Activated CD8-positive, alpha-beta memory T cell treated with anti-CD3 and anti-CD28 coated beads for 48 hours (primary cell): ENCODE measurements at regions not wholly inside any gene's neighbourhood (a gene's known extent, or its start where the extent isn't known, plus 50 kb on each side); places are given as distances from the start of the nearest gene placed in this dataset.
"Not testable (repeated sequence)": the region's sequence is repeated elsewhere in the genome, so short reads cannot be mapped to it uniquely, and the experiment has no call there.

Source experiments
- DNase-seq, 3 experiments: peaks; one replicate each; pipeline ENCODE4 v3.0.0-alpha.2; 2020; ENCODE audit warnings: low read depth in 2 of 3, low spot score in 2 of 3

DNA sequence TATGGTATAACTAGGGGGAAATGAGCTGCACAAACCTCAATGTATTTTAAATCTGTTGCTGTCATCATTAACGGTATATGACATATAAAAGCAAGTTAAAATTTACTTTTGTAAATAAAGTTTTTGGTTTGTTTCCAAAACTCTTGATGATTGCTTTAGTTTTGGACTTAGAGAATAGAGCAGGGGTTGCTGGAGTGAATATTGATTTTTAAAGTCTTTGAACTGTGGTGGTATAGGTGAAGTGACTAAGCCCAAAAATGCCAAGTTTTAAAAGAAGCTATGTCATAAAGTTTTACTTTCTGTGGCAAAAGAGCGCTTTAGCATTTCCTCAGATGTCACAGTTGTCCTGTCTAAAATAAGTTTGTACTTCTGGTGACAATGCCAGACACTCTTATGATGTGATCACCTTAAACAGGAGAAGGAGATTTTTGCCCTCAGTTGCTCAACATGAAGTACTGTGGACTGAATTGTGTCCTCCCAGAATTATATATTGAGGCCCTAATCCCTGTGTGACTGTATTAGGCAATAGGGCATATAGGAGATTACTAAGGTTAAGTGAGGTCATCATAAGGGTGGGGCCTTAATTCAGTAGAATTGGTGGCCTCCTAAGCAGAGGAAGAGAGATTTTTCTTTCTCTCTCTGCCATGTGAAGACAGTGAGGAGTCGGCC lies 175.2 kb upstream of the PLGLB1 start:
- not testable (repeated sequence) for DNase-seq

DNA sequence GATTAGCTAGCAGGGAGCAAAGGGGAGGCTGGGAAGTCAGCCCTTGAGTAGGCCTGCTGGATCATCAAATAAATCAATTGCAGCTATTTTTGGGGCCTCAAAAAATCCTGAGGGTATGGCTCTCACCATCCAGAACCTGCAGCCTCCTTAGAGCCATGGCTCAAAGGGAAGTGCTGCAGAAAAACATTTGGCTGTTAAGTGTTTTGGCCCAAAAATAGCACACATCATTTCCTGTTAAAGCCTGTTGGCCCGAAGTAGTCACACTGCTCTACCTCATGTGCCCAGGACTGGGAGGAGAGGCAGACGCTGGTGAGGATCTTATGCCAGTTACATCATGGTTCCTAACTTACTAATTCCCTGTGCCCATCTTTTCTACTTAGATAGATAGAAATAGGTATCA lies 176.8 kb upstream of the PLGLB1 start:
- DNase-seq = not testable (repeated sequence)

DNA sequence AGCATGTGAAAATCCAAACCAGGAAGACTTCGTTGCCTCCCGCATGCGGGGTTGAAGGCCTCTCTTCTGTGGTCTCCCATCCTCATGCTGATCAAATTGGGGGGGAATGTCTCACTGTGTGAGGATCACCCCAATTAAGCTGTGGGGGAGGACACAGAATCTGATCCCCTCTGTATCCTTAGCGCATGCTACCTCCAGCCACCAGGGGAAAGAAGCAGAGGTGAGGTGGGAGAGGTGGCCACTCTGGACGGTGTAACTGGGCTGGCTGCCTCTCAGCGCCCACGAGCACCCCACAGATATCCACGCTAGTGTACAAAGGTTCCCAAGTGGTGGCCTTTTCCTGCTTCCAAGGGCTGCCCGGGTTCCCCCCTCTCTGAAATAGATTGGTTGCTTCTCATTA lies 177.6 kb upstream of the PLGLB1 start:
- not testable (repeated sequence) for DNase-seq

DNA sequence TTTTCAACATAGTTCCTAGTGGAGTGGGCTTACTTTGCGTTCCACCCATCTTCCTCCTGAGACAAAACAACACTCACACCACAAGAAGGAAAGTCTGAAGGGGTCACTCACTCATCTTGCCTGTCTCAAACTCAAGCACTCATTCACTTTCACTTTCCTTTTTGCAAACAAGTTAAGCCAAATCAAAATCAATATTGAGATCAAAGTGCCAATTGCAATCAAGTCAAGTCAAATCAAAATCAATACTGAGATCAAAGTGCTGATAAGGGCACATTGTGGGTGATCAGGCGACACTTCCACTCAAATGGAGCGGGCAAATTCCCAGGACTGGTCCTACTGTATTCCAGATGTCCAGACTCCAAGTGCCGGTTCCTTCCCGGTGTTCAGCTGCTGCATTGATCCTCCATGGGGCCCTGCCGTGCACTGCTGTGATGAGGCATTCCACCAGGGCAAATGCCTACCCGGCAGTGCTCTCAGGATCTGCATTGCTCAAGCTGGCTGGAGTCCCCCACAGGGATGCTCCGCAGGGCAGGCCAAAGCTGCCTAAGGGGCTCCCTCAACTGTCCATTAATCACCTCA lies 183.0 kb upstream of the PLGLB1 start:
- not testable (repeated sequence) for DNase-seq

DNA sequence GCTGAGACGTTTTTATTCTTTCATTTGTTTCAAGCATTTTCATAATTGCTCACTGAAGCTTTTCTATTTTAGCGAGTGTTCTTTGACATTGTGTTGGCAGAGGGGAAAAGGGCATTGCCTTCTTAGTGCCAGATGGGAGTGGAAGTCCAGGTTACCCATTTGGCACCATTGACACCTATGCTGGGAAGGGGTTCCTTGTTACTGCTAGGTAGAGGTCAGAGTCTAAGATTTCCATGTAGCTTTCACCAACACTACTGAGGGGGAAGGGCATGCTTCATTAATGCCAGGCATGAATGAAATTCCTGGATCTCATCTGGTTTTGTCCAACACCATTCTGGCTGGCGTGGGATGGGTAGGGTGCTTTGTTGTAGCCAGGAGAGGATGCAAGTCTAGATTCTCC lies 191.3 kb upstream of the PLGLB1 start:
- DNase-seq = not testable (repeated sequence)

DNA sequence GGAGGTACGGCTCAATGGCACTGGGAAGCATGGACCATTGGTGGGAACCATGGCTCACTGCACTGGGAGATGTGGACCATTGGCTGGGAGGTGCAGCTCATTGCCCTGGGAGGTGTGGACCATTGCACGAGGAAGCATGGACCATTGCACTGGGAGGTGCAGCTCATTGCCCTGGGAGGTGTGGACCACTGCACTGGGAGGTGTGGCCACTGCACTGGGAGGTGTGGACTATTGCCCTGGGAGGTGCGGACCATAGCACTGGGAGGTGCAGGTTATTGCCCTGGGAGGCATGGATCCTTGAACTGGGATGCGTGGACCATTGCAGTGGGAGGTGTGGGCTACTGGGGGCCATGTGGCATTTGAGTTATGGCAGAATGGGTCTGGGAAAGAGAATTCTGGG lies 195.4 kb upstream of the PLGLB1 start:
- DNase-seq = not testable (repeated sequence)

DNA sequence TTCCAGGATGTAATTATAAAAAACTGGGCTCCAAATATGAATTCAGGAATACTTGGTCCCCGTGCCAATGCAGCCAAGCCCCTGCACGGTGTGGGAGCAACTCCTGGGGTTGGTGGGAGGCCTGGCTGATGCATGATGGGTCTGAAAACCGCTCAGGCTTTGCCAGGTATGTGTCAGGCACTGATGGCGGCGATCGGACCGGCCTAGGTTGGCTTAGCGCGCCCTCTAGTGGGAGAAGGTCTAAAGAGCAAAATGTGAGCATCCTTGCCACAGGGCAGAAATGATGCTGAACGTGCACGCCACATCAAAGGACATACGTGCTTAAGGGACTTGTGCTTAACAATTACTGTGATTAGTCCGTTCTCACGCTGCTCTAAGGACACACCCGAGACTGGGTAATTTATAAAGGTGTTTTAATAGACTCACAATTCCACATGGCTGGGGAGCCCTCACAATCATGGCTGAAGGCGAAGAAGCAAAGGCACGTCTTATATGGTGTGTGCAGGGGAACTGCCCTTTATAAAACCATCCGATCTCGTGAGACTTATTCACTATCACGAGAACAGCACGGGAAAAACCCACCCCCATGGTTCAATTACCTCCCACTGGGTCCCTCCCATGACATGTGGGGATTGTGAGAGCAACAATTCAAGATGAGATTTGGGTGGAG lies 196.2 kb upstream of the PLGLB1 start:
- peak in 2 of 3 experiments; percentile 15 to 67 for DNase-seq

DNA sequence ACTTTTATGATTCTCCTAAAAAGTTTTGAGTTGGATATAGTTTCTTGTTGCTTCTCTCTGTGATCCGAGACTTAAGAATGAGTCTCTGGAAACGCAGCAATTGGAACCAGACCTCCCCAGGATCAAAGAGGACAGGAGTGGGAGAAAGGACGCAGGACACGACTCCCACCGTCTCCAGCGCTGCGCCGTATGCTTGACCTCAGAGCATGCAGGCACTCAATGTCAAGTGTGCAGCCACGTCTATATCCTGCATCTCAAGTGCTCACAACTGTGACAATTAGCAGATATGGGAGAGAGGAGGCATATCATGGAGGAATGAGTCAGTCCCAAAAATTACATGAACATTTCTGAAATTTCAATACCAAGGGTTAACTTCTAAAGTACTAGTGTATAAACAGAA lies 199.0 kb upstream of the PLGLB1 start:
- DNase-seq = not testable (repeated sequence)

DNA sequence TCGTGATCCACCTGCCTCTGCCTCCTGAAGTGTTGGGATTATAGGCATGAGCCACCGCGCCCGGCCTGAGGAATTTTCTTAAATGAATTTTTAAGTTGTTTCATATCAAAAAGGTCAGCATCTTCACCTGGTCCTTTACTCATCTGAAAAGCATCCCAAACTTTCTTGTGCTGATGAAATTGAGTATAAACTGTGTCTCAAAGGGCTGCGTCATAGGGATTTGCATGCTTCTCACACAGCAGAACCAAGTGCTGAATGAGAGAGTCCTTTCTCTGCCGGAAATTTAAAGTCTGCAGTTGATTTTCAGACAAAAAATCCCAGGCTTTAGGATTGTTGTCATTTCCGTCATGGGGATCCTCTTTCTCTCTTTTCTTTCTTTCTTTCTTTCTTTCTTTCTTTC lies 200.5 kb upstream of the PLGLB1 start:
- not testable (repeated sequence) for DNase-seq

DNA sequence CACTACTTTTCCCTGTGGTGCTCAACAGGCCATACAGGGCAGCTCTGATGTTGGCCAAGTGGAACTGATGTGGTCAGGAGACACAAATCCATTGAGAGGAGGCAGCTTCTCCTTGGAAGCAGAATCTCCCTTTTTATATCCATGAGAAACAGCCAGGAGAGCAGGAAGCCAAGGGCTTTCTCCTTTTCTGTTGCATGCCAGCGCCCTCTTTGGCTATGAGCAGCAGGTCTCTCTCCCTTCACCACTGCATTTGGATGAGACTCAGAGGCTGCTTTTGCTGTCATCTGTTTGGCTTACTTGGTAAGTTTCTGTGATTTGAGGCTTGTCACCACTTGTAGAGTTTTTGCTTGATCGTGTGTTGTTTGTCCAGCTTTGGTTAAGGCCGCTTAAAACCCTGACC lies 202.2 kb upstream of the PLGLB1 start:
- DNase-seq = not testable (repeated sequence)

DNA sequence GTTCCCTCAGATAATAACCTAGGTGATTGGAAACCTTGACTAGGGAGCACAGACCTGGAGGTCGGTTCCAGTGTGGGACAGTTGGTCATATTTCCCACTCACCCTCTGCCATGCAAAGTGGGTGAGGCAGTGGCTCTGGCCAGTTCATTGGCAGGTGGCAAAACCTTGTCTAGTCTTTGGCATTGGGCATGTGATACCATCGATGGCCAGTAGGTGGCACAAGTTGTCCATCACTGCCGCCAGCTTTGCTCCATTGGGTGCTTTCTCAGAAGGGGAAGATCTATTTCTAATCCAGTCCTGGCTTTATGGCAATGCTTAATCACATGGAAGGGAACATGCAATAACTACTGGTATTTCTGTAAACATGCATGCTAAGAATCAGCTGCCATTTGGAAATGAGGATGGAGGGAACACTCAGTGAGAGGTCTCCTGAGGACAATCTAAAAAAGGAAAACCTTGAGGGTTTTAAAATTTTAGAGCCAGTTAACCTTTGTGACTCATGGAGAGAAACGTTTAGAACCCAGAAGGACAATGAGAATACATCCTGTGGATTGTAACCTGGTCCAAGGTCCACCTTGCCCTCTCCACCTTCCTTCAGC lies 207.5 kb upstream of the PLGLB1 start:
- not testable (repeated sequence) for DNase-seq

DNA sequence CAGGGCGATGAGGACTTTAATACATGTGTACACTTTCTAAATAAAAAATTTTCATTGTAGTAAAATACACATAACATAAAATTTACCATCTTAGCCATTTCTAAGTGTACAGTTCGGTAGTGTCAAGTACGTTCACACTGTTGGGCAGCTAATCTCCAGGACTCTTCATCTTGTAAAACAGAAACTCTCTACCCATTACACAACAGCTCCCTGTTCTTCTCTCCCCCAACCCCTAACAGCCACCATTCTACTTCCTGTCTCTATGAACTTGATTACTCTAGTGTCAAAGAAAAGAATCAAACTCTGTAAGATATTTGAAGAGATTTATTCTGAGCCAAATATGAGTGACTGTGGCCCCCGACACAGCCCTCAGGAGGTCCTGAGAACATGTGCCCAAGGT lies 208.3 kb upstream of the PLGLB1 start:
- DNase-seq = not testable (repeated sequence)

DNA sequence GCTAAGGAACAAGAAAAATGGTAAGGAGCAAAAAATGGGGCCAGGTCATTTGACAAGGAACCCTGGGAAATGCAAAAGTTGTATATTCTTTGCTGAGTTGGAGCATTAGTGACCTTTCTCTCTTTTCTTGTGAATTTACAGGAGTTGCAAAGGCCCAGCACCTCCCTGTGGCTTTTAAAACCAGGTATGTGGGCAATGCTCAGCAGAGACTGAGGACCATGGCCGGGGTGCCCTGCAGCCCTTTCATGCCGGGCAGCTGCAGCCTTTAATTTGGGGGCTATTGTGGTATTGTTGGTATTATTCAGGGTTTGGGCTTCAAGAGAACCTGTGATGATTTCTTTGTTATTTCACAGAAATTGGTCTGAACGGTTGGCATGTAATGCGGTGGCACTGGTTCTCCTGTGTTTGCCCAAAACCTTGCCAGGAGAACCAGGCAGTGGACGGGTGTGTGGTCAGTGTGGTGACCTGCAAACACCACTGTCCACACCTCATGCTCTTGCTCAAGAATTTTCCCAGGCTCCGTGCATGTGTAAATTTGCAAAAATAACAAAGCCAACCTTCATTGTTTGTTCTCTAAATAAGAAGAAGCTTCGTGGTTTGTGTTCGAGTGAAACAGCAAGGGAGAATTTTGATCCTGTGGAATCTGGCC lies 213.8 kb upstream of the PLGLB1 start:
- not testable (repeated sequence) for DNase-seq

DNA sequence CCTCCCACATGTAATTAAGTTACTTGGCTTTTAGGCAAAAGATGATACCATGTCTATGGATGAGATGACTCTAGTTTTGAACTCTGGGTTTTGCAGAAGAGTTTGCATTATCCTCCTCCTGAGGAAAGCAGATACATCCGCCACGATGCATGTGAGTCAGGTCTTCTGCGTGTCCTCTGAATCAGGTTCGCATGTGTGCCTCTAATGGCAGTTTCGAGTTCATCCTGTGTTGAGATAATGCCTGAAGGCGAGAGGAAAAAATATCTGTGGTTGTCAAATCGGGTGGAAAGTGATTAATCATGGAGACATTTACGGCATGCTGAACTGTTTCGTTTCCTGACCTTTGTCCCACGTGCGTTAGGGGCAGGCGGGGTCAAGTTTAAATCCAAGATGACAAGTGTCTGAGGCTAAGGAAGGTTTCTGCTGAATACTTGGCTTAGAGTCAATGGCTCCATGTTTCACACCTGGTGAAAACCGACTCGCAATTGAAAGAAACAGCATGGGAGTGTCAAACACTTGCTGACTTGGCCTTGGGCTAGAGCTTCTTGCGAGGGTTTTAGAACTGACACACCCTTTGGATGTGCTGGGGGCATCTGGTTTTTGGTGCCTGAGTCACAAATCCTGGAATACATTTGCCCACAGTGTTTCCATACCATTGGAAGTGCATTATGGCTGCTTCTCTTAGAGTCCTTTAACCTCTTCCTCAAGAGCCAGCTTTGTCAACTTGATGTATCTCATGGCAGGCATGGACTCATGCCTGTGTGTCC lies 216.1 kb upstream of the PLGLB1 start:
- DNase-seq = not testable (repeated sequence)

DNA sequence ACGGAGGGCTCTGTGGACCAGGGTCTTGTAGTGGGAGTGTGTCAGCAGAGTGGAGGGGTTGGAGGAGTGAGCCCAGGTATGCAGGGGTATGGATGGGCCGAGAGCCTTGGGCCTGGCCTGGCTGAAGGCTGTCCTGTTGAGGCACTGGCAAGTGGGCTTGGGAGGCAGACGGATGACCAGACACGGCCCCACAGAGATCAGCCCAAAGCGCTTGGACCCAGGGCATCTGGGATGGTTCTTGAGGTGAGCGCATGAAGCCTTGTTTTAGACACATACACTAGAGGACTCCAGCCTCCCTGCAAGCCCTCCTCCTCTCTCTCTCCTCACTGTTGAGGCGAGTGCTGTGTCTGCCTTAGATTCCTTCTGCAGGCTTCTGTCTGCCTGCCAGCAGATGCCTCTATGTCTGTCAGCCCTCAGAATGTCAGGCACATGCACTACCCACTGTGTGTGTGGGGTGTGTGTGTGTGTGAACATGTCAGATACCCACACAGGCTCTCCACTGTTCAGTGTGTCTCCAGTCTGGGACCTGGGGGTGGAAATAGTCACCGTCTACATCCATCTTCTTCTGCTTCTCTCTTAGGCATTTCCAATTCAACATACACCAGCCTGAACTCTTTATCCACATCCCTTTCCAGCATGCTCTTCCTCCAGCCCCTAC lies 218.0 kb upstream of the PLGLB1 start:
- DNase-seq = not testable (repeated sequence)

DNA sequence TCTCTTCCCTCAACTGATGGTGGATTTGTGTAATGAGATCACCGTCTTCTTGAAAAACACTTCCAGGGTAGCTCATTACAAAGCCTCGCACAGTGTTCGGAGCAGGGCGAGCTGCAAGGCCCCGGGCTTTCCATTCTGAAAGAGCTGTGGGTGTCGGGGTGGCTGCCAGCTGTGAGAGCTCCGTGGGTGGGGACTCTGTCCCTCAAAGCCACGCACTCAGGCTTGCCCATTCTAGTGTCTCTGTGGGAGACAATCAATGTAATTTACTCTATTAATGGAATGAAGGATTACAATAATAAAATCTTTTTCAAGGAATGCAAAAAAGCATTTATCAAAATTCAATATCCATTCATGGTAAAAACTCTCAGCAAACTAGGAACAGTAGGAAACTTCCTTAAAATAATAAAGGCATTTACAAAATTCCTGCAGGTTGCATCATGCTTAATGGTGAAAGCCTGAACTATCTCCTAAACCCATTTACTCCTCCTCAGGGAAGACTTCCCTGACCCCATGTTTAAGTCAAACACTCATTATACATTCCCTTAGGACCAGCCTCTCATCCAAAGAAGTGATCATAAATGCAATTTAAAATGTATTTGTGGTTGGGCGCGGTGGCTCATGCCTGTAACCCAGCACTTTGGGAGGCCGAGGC lies 224.5 kb upstream of the PLGLB1 start:
- DNase-seq = not testable (repeated sequence)

DNA sequence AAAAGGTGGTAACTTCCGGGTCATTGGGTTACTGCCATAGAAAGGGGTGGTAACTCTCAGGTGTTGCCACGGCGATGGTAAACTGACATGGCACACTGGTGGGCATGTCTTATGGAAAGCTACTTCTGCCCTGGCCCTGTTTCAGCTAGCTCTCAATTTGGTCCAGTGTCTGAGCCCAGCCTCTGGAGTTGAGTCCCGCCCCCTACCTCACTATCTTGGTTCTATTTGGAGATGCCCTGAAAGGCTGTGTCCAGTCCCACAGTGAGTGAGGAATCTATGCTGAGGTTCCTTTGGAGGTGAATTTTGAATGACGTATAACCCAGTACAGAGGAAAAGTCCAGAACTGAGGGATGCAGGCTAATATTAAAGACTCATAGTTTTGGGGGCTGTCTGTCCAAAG lies 230.4 kb upstream of the PLGLB1 start:
- not testable (repeated sequence) for DNase-seq

DNA sequence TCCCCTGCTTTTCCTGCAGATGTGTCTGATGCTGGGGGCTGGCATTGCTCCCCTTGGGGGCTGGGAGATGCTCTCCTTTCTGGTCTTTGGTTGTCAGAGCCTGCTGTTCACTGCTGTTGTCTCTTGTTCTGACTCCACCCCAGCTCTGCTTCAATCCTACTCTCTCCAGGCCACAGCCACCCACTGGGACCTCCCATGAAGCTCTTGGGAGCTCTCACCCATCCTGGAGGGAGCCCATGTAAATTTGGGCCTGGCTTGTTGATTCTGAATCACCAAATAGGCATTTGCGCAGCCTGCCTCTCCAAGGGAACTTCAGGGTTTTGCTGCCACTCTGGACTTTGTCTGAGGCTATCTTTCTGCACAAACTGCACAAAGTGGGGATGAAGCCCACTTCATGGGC lies 232.9 kb upstream of the PLGLB1 start:
- DNase-seq = not testable (repeated sequence)

DNA sequence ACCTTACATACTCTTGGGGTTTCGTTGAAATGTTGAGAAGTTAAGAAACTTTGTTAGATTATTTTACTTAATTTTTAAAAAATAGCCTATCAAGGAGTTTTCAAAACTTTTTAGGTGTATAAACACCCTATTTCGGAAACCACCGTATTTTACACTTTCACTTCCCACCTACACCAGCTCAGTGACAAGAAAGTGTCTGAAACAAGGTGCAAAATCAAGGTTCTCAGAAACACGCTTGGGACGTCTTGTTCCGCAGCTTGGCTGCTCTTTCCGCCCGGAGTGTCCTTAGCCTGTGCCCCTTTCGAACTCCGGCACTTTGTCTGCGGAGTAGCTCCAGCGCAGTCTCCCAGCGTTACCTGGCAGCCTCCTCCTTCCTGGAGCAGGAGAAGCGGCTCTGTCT lies 233.8 kb upstream of the PLGLB1 start:
- not testable (repeated sequence) for DNase-seq

DNA sequence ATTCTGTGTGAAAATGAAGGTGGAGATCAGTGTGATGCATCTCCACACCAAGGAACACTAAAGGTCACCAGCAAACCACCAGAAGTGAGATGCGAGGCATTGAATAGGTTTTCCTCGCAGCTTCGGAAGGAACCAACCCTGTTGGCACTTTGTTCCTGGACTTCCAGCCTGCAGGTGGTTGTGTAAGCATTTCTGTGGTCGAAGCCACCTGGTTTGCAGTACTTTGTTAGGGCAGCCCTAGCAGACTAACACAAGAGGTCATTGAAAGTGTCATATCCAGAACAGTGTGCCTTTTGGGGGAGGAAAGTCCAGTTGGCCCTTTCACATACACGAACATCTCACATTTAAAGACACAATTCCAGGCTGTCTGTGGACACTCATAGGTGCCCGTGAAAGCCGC lies 237.2 kb upstream of the PLGLB1 start:
- DNase-seq = not testable (repeated sequence)
